K562 (cell line): ENCODE measurements at regions not wholly inside any gene's neighbourhood (a gene's known extent, or its start where the extent isn't known, plus 50 kb on each side); places are given as distances from the start of the nearest gene placed in this dataset.

Experiments used
- ATAC-seq: fragments of 200-7000 bp; cut with Tn5 transposase; 3 replicates; pipeline ENCODE4 v1.9.1; 2020; ENCODE audit warnings: moderate library complexity
- BruUV-seq: library from RNA; stranded (reverse); fragments of 400-500 nt; replicated peaks from 2 replicates; lab custom pipeline; 2021; lab: Mats Ljungman, UMichigan
- CTCF ChIA-PET: fragments of 300-600 bp; formaldehyde crosslinking; extraction: SDS; loops from one replicate; lab custom pipeline; 2021; ENCODE audit warnings: low intra/inter-chr PET ratio; lab: Yijun Ruan, JAX
- POLR2A ChIA-PET: fragments of 300-600, 350-650 bp; sonication (Branson Sonifier 250); formaldehyde crosslinking; extraction: SDS; loops from one replicate; lab custom pipeline; 2021; ENCODE audit warnings: antibody characterized with exemption, inconsistent platforms; lab: Yijun Ruan, JAX
- DNase-seq, 4 experiments: peaks; one replicate each; pipeline versions ENCODE4 v3.0.0 to v3.0.0-alpha.2; 2011 to 2018; ENCODE audit warnings: low spot score in 3 of 4, mixed read lengths in 3 of 4; ENCODE audit errors: extremely low read depth in 1 of 4
- FAIRE-seq: peaks from 2 replicates; lab custom pipeline; 2011; peaks lifted over from hg19 to GRCh38; lab: Jason Lieb, UNC
- H2AFZ ChIP-seq: 2 replicates; pipeline ENCODE4 v1.6.0; 2011; ENCODE audit warnings: low read depth, low read length, control low read depth, inconsistent platforms
- H3K27ac ChIP-seq: fragments of 200-600 bp; 3 replicates; pipeline ENCODE4 v1.8.0; 2011; ENCODE audit warnings: low read depth, mild to moderate bottlenecking, control low read depth, inconsistent platforms, low read length, moderate library complexity, mixed read lengths; ENCODE audit errors: extremely low read depth
- H3K27me3 ChIP-seq, 2 experiments: fragments of 300-600 bp in 1 of 2; 2 replicates in 1 of 2; 3 replicates in 1 of 2; pipeline versions ENCODE4 v1.6.0 to v1.8.0; 2011; ENCODE audit warnings: inconsistent platforms in 2 of 2, low read length in 2 of 2, mild to moderate bottlenecking in 1 of 2, mixed read lengths in 1 of 2, moderate library complexity in 1 of 2; ENCODE audit not compliant: control insufficient read depth in 2 of 2, insufficient read depth in 2 of 2
- H3K36me3 ChIP-seq: fragments of 300-600 bp; 3 replicates; pipeline ENCODE4 v1.8.0; 2011; ENCODE audit warnings: mild to moderate bottlenecking, low read length, inconsistent platforms; ENCODE audit not compliant: control insufficient read depth, insufficient read depth
- H3K4me1 ChIP-seq, 2 experiments: fragments of 200-600 bp in 1 of 2; replicated peaks in 1 of 2; 2 replicates in 1 of 2; 3 replicates in 1 of 2; pipeline versions ENCODE4 v1.5.1 to v1.8.0; 2011; ENCODE audit warnings: inconsistent platforms in 2 of 2, low read length in 2 of 2, mild to moderate bottlenecking in 1 of 2, mixed read lengths in 1 of 2, moderate library complexity in 1 of 2; ENCODE audit not compliant: control insufficient read depth in 2 of 2, insufficient read depth in 2 of 2
- H3K4me2 ChIP-seq: 2 replicates; pipeline ENCODE4 v1.6.1; 2011; ENCODE audit warnings: low read length, control low read depth, inconsistent platforms, mixed read lengths; ENCODE audit not compliant: insufficient read depth
- H3K4me3 ChIP-seq: fragments of 200-600 bp; sonication (generic), shearing (Covaris generic); 2 replicates; pipeline ENCODE4 v1.5.1; 2016; ENCODE audit warnings: control low read depth, inconsistent platforms
- H3K79me2 ChIP-seq: fragments of 200-600 bp; 3 replicates; pipeline ENCODE4 v1.8.0; 2011; ENCODE audit warnings: low read length, inconsistent platforms; ENCODE audit not compliant: control insufficient read depth, insufficient read depth
- H3K9ac ChIP-seq, 2 experiments: 2 replicates each; pipeline versions ENCODE4 v1.6.0 to v1.6.1; 2011; ENCODE audit warnings: low read depth in 2 of 2, low read length in 2 of 2, control low read depth in 1 of 2, inconsistent platforms in 1 of 2, mild to moderate bottlenecking in 1 of 2, mixed read lengths in 1 of 2; ENCODE audit not compliant: insufficient read depth in 1 of 2
- H3K9me1 ChIP-seq: one replicate; pipeline ENCODE4 v1.6.0; 2011; ENCODE audit warnings: inconsistent platforms, mild to moderate bottlenecking, low read length, moderate library complexity; ENCODE audit not compliant: control insufficient read depth, insufficient read depth
- H3K9me3 ChIP-seq: replicated peaks from 2 replicates; pipeline ENCODE4 v1.5.1; 2011; ENCODE audit warnings: low read depth, low read length, inconsistent platforms; ENCODE audit not compliant: control insufficient read depth, insufficient read depth
- H4K20me1 ChIP-seq: replicated peaks from 2 replicates; pipeline ENCODE4 v1.6.1; 2011; ENCODE audit warnings: low read length, inconsistent platforms, mixed read lengths; ENCODE audit not compliant: control insufficient read depth, insufficient read depth
- ARID1B ChIP-seq: fragments of 450-650 bp; IDR thresholded peaks from 2 replicates; pipeline ENCODE4 v1.6.1; 2016; ENCODE audit warnings: antibody characterized with exemption, mild to moderate bottlenecking, inconsistent platforms
- E2F5 ChIP-seq: sonication (generic); formaldehyde crosslinking; IDR thresholded peaks from 2 replicates; pipeline ENCODE4 v1.8.0; 2022; ENCODE audit warnings: mild to moderate bottlenecking, missing genetic modification reagents
- E2F8 ChIP-seq: fragments of 450-650 bp; IDR thresholded peaks from 2 replicates; pipeline ENCODE4 v1.7.1; 2018; ENCODE audit warnings: mild to moderate bottlenecking, low read depth; ENCODE audit not compliant: partially characterized antibody
- SNRNP70 ChIP-seq: fragments of 200-400 bp; formaldehyde crosslinking; optimal IDR thresholded peaks from 2 replicates; pipeline ENCODE3; 2017; ENCODE audit warnings: low read depth, low read length
- SRSF9 ChIP-seq: fragments of 200-400 bp; formaldehyde crosslinking; IDR thresholded peaks from 2 replicates; pipeline ENCODE4 v1.6.1; 2017; ENCODE audit warnings: low read depth, low read length, borderline replicate concordance
- THRAP3 ChIP-seq: fragments of 450-650 bp; IDR thresholded peaks from 2 replicates; pipeline ENCODE4 v1.6.1; 2016; ENCODE audit warnings: mild to moderate bottlenecking, inconsistent platforms, borderline replicate concordance
- ZBTB12 ChIP-seq: fragments of 250-450 bp; sonication (Bioruptor Pico); IDR thresholded peaks from 2 replicates; pipeline ENCODE4 v1.4.0; 2020
- ZMIZ1 ChIP-seq, 2 experiments: fragments of 150-350 bp in 1 of 2; IDR thresholded peaks; 2 replicates each; pipeline ENCODE4 v1.6.1; 2012 to 2016; ENCODE audit warnings: low read depth in 2 of 2, low read length in 2 of 2, mild to moderate bottlenecking in 1 of 2, moderate library complexity in 1 of 2
- ZNF134 ChIP-seq: fragments of 250-450 bp; sonication (Bioruptor Pico); conservative IDR thresholded peaks from 2 replicates; pipeline ENCODE4 v1.4.0; 2020
- ZNF217 ChIP-seq: sonication (generic); formaldehyde crosslinking; IDR thresholded peaks from 2 replicates; pipeline ENCODE4 v1.8.0; 2022; ENCODE audit warnings: mild to moderate bottlenecking, missing genetic modification reagents
- WGBS: fragments of 100-300 bp; shearing (Covaris generic); methylation state at CpG from one replicate; pipeline ENCODE4 v1.1.6; 2016; ENCODE audit warnings: low coverage, mixed read lengths; ENCODE audit not compliant: insufficient coverage; ENCODE audit errors: missing lambda C conversion rate; 5-methylcytosine and 5-hydroxymethylcytosine counted together
- in situ Hi-C: fragments of 300-500 bp; cut with MboI; formaldehyde crosslinking; loops from 4 replicates; pipeline ENCODE4 v1.15.0; 2018; ENCODE audit warnings: inconsistent platforms, mixed read lengths
- intact Hi-C: fragments of 100-400 bp; cut with micrococcal nuclease; formaldehyde crosslinking; loops from 2 replicates; pipeline ENCODE4 v1.14.2; 2022

GRCh38 chr6:108763931-108764579, 84.2 kb upstream of the ARMC2 start:
- in situ Hi-C loops: no loop called here
- Histone ChIP-seq H3K9me3 (no peaks in the 10 kb centered on the region), H3K9me1 (no peaks in the 10 kb centered on the region), H3K4me1 (no peaks in the 10 kb centered on the region; a peak in 1 of 5 replicates), H4K20me1 (peaks cover 3% of the 10 kb centered on the region; the same call in 1 of the 2 replicates), H3K27me3 (peaks cover 23 to 52% of the 10 kb centered on the region in 2 experiments), H3K4me3 (no peak overlapping the region), H3K79me2 (no peaks in the 10 kb centered on the region), H3K27ac (no peak overlapping the region), H3K36me3 (no peaks in the 10 kb centered on the region), H3K9ac (no peak overlapping the region), H3K4me2 (no peak overlapping the region), H2AFZ (no peak overlapping the region)
- no peak for FAIRE-seq
- BruUV-seq: no TSS peak
- intact Hi-C loops: no loop called here
- ChIA-PET CTCF (no interaction called here), POLR2A (interaction anchor here (0.9 kb wide), 1 partner anchor 9 kb away, joined by 3 read pairs; no protein-coding TSS in a partner anchor)
- DNase-seq: no peak
- no peak for ATAC-seq
- WGBS: 1% methylated on average over 10 of the region's 10 CpGs
- TF ChIP-seq THRAP3 (no peak), ZBTB12 (CRISPR knock-in tag) (no peak), SNRNP70 (no peak), SRSF9 (no peak), ZNF217 (CRISPR knock-in tag) (no peak), ZNF134 (CRISPR knock-in tag) (no peak), ZMIZ1 (IDR thresholded peaks at IDR 0.05; ENCODE audit: low read depth in 2 of 2, low read length in 2 of 2) (no peak), ARID1B (no peak), E2F8 (no peak), E2F5 (CRISPR knock-in tag) (no peak)
